HCT116 (cell line): ENCODE measurements at regions not wholly inside any gene's neighbourhood (a gene's known extent, or its start where the extent isn't known, plus 50 kb on each side); places are given as distances from the start of the nearest gene placed in this dataset.

Experiments
- ATF3 ChIP-seq: IDR thresholded peaks from 2 replicates; pipeline ENCODE4 v1.6.1; 2012
- CTCF ChIP-seq, 3 experiments: fragments of 200-600 bp in 1 of 3; sonication (generic) in 1 of 3; IDR thresholded peaks in 2 of 3; conservative IDR thresholded peaks in 1 of 3; 2 replicates each; pipeline ENCODE4 v1.5.1; 2012 to 2017; ENCODE audit warnings: low read depth in 2 of 3, low read length in 2 of 3, antibody characterized with exemption in 1 of 3, borderline replicate concordance in 1 of 3, control low read depth in 1 of 3, mild to moderate bottlenecking in 1 of 3, mixed read lengths in 1 of 3, mixed run types in 1 of 3, moderate library complexity in 1 of 3; ENCODE audit not compliant: insufficient read depth in 1 of 3
- EZH2 ChIP-seq: fragments of 200-600 bp; sonication (generic); IDR thresholded peaks from 2 replicates; pipeline ENCODE4 v1.6.1; 2017; ENCODE audit warnings: antibody characterized with exemption, mixed run types
- POLR2A ChIP-seq: IDR thresholded peaks from 2 replicates; pipeline ENCODE4 v1.7.0; 2011; ENCODE audit warnings: borderline replicate concordance; ENCODE audit not compliant: insufficient read depth, insufficient read length; ENCODE audit errors: extremely low read depth

GRCh38 chr6:44636561-44637248 is 249.2 kb downstream of the CDC5L start:
- TF ChIP-seq CTCF (IDR thresholded peaks at IDR 0.05 in 2 of 3, conservative IDR thresholded peaks at IDR 0.05 in 1 of 3; ENCODE audit: borderline replicate concordance in 1 of 3, insufficient read depth in 1 of 3, low read depth in 2 of 3, low read length in 2 of 3) (no peak), POLR2A (no peak), EZH2 (no peak), ATF3 (no peak)
